Parathyroid adenoma (tissue), 2 donors: ENCODE measurements at regions not wholly inside any gene's neighbourhood (a gene's known extent, or its start where the extent isn't known, plus 50 kb on each side); places are given as distances from the start of the nearest gene placed in this dataset.

ENCODE experiments used
- H2AFZ ChIP-seq: fragments of 300-600 bp; sonication (generic); one replicate; pipeline ENCODE4 v1.7.0; 2017; ENCODE audit warnings: antibody characterized with exemption, mild to moderate bottlenecking
- H3K27ac ChIP-seq: fragments of 300-600 bp; sonication (generic); one replicate; pipeline ENCODE4 v1.7.0; 2017
- H3K27me3 ChIP-seq: fragments of 300-600 bp; sonication (generic); one replicate; pipeline ENCODE4 v1.7.0; 2017; ENCODE audit warnings: low read length; ENCODE audit not compliant: control insufficient read depth, insufficient read depth
- H3K36me3 ChIP-seq: fragments of 300-600 bp; sonication (generic); one replicate; pipeline ENCODE4 v1.7.0; 2017; ENCODE audit warnings: low read length; ENCODE audit not compliant: control insufficient read depth, insufficient read depth
- H3K4me1 ChIP-seq: fragments of 300-600 bp; sonication (generic); one replicate; pipeline ENCODE4 v1.7.0; 2017; ENCODE audit warnings: control low read depth
- H3K4me2 ChIP-seq: fragments of 300-600 bp; sonication (generic); one replicate; pipeline ENCODE4 v1.7.0; 2017; ENCODE audit warnings: low read length
- H3K4me3 ChIP-seq: fragments of 300-600 bp; sonication (generic); one replicate; pipeline ENCODE4 v1.7.0; 2017; ENCODE audit warnings: low read depth, low read length
- H3K79me2 ChIP-seq: fragments of 300-600 bp; sonication (generic); one replicate; pipeline ENCODE4 v1.7.0; 2017; ENCODE audit warnings: control low read depth
- H3K9ac ChIP-seq: fragments of 300-600 bp; sonication (generic); one replicate; pipeline ENCODE4 v1.7.0; 2017; ENCODE audit warnings: mild to moderate bottlenecking
- H3K9me3 ChIP-seq: fragments of 300-600 bp; sonication (generic); one replicate; pipeline ENCODE4 v1.7.0; 2017; ENCODE audit warnings: low read length; ENCODE audit not compliant: control insufficient read depth
- TF ChIP-seq, protein P1 (sequence below): fragments of 300-600 bp; sonication (generic); IDR thresholded peaks from one replicate; pipeline ENCODE4 v1.7.0; 2017; ENCODE audit warnings: antibody characterized with exemption, mild to moderate bottlenecking
- donor health status: primary hyperparathyroidism.

DNA sequence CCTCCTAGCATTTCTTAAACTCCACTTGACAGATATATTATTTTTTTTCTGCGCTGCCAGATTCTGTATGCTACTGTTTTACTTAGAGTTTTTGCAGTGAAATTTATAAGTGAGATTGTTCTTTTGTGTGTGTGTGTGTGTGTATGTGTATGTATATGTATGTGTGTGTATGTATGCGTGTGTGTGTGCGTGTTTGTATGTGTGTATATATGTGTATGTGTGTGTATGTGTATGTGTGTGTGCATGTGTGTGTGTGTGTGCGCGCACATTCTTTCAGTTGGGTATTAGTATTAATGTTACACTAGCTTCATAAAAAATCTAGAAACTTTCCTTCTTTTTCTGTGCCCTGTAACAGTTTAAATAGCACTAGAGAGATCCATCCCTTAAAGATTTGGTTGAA, 152.6 kb upstream of the CSF3R start:
- Histone ChIP-seq H3K27ac (no peak overlapping the region), H3K9me3 (no peaks in the 10 kb centered on the region), H3K36me3 (no peaks in the 10 kb centered on the region), H3K4me1 (no peaks in the 10 kb centered on the region), H3K9ac (no peak overlapping the region), H3K79me2 (no peaks in the 10 kb centered on the region), H2AFZ (no peak overlapping the region), H3K4me3 (no peak overlapping the region), H3K27me3 (no peaks in the 10 kb centered on the region), H3K4me2 (no peak overlapping the region)
- TF ChIP-seq, protein P1, sequence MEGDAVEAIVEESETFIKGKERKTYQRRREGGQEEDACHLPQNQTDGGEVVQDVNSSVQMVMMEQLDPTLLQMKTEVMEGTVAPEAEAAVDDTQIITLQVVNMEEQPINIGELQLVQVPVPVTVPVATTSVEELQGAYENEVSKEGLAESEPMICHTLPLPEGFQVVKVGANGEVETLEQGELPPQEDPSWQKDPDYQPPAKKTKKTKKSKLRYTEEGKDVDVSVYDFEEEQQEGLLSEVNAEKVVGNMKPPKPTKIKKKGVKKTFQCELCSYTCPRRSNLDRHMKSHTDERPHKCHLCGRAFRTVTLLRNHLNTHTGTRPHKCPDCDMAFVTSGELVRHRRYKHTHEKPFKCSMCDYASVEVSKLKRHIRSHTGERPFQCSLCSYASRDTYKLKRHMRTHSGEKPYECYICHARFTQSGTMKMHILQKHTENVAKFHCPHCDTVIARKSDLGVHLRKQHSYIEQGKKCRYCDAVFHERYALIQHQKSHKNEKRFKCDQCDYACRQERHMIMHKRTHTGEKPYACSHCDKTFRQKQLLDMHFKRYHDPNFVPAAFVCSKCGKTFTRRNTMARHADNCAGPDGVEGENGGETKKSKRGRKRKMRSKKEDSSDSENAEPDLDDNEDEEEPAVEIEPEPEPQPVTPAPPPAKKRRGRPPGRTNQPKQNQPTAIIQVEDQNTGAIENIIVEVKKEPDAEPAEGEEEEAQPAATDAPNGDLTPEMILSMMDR, result no peak

DNA sequence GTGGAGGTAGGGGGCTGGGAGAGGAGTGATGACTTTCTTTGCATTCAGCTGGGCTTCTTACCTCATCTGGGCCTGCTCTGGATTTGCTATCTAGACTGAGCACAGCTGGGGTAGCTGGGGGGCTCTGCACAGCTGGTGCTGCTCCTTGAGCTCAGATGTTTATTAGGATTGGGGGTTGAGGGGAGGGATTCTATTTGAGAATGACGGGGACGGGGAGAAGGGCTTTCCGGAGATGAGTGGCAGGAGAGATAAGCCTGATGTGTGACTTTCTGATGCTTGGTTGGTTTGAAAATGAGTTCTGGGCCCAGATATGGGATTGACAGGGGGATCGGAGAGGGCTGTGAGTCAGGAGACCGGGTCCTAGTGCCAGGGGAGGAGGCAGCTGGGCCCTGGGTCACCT, 146.1 kb upstream of the CSF3R start:
- H3K79me2 ChIP-seq, result no peaks in the 10 kb centered on the region
- TF ChIP-seq, protein P1, result no peak
- H3K27ac ChIP-seq, result no peak overlapping the region
- no peaks in the 10 kb centered on the region for H3K27me3 ChIP-seq
- H3K4me2 ChIP-seq, result no peak overlapping the region
- no peak overlapping the region for H3K9ac ChIP-seq
- no peaks in the 10 kb centered on the region for H3K4me1 ChIP-seq
- H3K4me3 ChIP-seq, result no peak overlapping the region
- no peaks in the 10 kb centered on the region for H3K9me3 ChIP-seq
- H3K36me3 ChIP-seq, result no peaks in the 10 kb centered on the region
- H2AFZ ChIP-seq, result no peak overlapping the region

DNA sequence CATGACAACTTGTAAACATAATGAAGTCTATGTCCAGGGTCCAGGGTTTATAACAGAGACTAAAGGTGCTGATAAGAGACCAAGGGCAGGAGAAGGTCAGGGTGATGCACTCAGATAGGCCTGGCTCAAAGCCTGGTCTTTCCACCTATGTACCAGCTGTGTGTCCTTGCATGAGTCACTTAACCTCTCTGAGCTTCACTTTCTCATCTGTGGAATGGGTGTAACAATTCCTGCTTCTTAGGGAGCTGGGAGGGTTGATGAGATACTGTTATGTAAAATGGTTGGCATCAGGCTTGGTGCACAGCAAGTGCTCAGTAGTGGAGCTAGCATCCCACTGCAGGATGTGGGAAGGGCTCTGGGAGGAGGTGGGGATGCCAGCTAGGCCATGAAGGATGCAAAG, 143.7 kb upstream of the CSF3R start:
- Histone ChIP-seq H3K27me3 (no peaks in the 10 kb centered on the region), H3K36me3 (no peaks in the 10 kb centered on the region), H3K9me3 (no peaks in the 10 kb centered on the region), H3K4me2 (no peak overlapping the region), H3K79me2 (no peaks in the 10 kb centered on the region), H3K27ac (no peak overlapping the region), H3K4me1 (no peaks in the 10 kb centered on the region), H3K4me3 (no peak overlapping the region), H3K9ac (no peak overlapping the region), H2AFZ (no peak overlapping the region)
- TF ChIP-seq, protein P1, result no peak

DNA sequence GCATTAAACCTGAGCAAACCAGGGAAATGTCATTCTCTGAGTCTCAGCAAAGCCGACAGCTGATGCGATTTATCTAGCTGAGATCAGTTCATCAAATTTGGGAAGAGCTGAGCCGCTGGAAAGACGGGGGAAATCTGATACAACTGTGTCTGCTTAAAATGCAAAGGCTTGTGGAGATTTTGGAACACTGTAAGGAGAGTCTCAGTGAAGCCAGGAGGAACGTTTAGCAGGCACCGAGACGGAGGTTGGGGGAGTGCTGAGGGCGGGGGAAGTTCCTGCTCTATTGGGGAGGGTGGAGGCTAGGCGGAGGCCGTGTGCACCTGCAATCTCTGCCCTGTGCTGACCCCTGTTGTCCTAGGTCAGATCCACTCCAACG, 143.2 kb upstream of the CSF3R start:
- TF ChIP-seq, protein P1, result no peak
- Histone ChIP-seq H3K9me3 (no peaks in the 10 kb centered on the region), H3K4me2 (no peak overlapping the region), H3K9ac (no peak overlapping the region), H3K79me2 (no peaks in the 10 kb centered on the region), H3K4me1 (no peaks in the 10 kb centered on the region), H3K27me3 (no peaks in the 10 kb centered on the region), H3K27ac (no peak overlapping the region), H2AFZ (no peak overlapping the region), H3K4me3 (no peak overlapping the region), H3K36me3 (no peaks in the 10 kb centered on the region)

DNA sequence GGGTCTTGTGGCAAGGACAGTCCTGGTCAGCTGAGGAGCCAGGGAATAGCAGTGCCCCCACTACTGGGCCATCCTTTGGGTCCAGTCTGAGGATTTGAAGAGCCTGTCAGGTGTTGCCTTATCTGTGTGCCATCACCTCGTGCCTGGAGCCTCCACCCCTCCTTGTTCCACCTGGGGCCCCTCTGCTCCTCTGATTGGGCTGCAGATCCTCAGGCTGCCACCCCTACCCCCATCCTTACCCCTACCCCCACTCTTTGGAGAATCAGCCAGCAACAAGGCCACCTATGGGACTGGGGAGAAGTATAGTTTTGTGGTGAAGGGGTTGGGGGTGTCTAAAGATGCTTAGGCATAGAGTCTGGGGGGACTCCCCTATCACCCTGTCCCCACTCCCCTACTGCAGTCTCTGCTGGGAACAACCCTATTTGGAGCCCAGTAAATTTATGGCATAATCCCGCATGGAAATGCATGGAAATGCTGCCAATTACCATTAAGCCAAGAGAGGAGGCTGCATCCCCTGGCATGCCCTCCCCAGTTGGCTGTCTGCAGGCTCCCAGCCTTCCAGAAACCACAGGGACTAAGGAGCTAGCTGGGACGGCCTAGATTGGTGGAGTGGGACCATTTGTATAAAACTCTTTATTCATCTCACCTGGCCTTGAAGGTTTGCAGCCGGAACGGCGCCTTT, 142.7 kb upstream of the CSF3R start:
- Histone ChIP-seq H2AFZ (no peak overlapping the region), H3K36me3 (no peaks in the 10 kb centered on the region), H3K27ac (no peak overlapping the region), H3K27me3 (no peaks in the 10 kb centered on the region), H3K9me3 (no peaks in the 10 kb centered on the region), H3K9ac (no peak overlapping the region), H3K4me3 (no peak overlapping the region), H3K79me2 (no peaks in the 10 kb centered on the region), H3K4me1 (no peaks in the 10 kb centered on the region), H3K4me2 (no peak overlapping the region)
- TF ChIP-seq, protein P1, result no peak
